Spleen (tissue), 11 donors: ENCODE measurements at regions not wholly inside any gene's neighbourhood (a gene's known extent, or its start where the extent isn't known, plus 50 kb on each side); places are given as distances from the start of the nearest gene placed in this dataset.

Experiments
- DNase-seq: peaks from one replicate; pipeline ENCODE4 v3.0.0-alpha.2; 2020
- H3K27ac ChIP-seq, 8 donors: fragments of 200-600 bp; sonication (generic) in 7 of 8; 1 replicate in 4 of 8; 2 replicates in 4 of 8; pipeline versions ENCODE4 v1.5.0 to v1.8.0; 2016 to 2021; ENCODE audit warnings: inconsistent platforms in 4 of 8, mild to moderate bottlenecking in 4 of 8, moderate library complexity in 1 of 8
- H3K27me3 ChIP-seq, 7 donors: fragments of 200-600 bp; sonication (generic) in 6 of 7; replicated peaks in 1 of 7; 1 replicate in 4 of 7; 2 replicates in 3 of 7; pipeline versions ENCODE4 v1.5.0 to v1.8.0; 2016 to 2021; ENCODE audit warnings: inconsistent platforms in 3 of 7, mild to moderate bottlenecking in 1 of 7
- H3K36me3 ChIP-seq, 6 donors: fragments of 200-600 bp; sonication (generic) in 5 of 6; 1 replicate in 4 of 6; 2 replicates in 2 of 6; pipeline versions ENCODE4 v1.5.0 to v1.8.0; 2016 to 2021; ENCODE audit warnings: inconsistent platforms in 2 of 6
- H3K4me1 ChIP-seq, 6 donors: fragments of 200-600 bp; sonication (generic) in 5 of 6; 1 replicate in 3 of 6; 2 replicates in 3 of 6; pipeline versions ENCODE4 v1.5.0 to v1.8.0; 2016 to 2021; ENCODE audit warnings: inconsistent platforms in 3 of 6
- H3K4me3 ChIP-seq, 8 donors: fragments of 200-600 bp; sonication (generic) in 7 of 8; 1 replicate in 4 of 8; 2 replicates in 4 of 8; pipeline versions ENCODE4 v1.5.0 to v1.8.0; 2016 to 2021; ENCODE audit warnings: inconsistent platforms in 4 of 8, mild to moderate bottlenecking in 4 of 8, moderate library complexity in 2 of 8
- H3K9me3 ChIP-seq, 8 donors: fragments of 200-600 bp; sonication (generic) in 7 of 8; 1 replicate in 4 of 8; 2 replicates in 4 of 8; pipeline versions ENCODE4 v1.5.0 to v1.8.0; 2016 to 2021; ENCODE audit warnings: inconsistent platforms in 4 of 8
- CTCF ChIP-seq, 11 experiments: fragments of 200-600 bp in 7 of 11; fragments of 450-650 bp in 4 of 11; sonication (generic) in 4 of 11; IDR thresholded peaks in 8 of 11; conservative IDR thresholded peaks in 3 of 11; 1 replicate in 7 of 11; 2 replicates in 4 of 11; pipeline versions ENCODE4 v1.4.0 to v1.8.0; 2016 to 2021; ENCODE audit warnings: antibody characterized with exemption in 11 of 11, inconsistent platforms in 4 of 11, mild to moderate bottlenecking in 1 of 11
- POLR2A ChIP-seq, 3 donors: fragments of 450-650 bp; IDR thresholded peaks; one replicate each; pipeline ENCODE4 v1.5.1; 2017; ENCODE audit warnings: antibody characterized with exemption in 3 of 3, mild to moderate bottlenecking in 1 of 3
- POLR2AphosphoS5 ChIP-seq, 3 donors: sonication (generic); formaldehyde crosslinking; IDR thresholded peaks; one replicate each; pipeline ENCODE4 v1.5.1; 2017; ENCODE audit warnings: antibody characterized with exemption in 3 of 3
- WGBS, 5 donors: extraction: QIAGEN DNeasy Blood & Tissue Kit in 3 of 5; methylation state at CpG; one replicate each; pipeline versions ENCODE4 v1.1.5 to v1.1.7; 2013 to 2018; 5-methylcytosine and 5-hydroxymethylcytosine counted together
- intact Hi-C: fragments of 100-400 bp; cut with DNase I; formaldehyde crosslinking; loops from one replicate; pipeline ENCODE4 v1.15.0; 2023; ENCODE audit warnings: low total_unique reads
- donor health status: healthy with polysubstance abuse.
- donor health status: DM: no; HTN: no; CAD: no; lungs with moderate emphysema.
- donor health status: DM: no; HTN: no; CAD: no.
- donor health status: Bipolar disorder and iron deficiency.
- donor health status: healthy.
- donor health status: DM: no; HTN: no; CAD: no.
- donor health status: DM: yes; HTN: yes; CAD: no.

GRCh38 chr11:42576318-42576717 is 735.5 kb upstream of the API5 start:
- TF ChIP-seq POLR2AphosphoS5 (IDR thresholded peaks at IDR 0.05) (no peak), CTCF (IDR thresholded peaks at IDR 0.05 in 8 of 11, conservative IDR thresholded peaks at IDR 0.05 in 3 of 11) (no peak), POLR2A (IDR thresholded peaks at IDR 0.05) (no peak)
- no peak overlapping the region for H3K4me3 ChIP-seq
- 64 to 78% (median 78%) methylated on average over 3 of the region's 3 CpGs for WGBS, 5 donors
- no peaks in the 10 kb centered on the region for H3K4me1 ChIP-seq
- H3K27me3 ChIP-seq: no peaks in the 10 kb centered on the region
- no peak for DNase-seq
- H3K9me3 ChIP-seq: peaks cover 0 to 10% (median 0%) of the 10 kb centered on the region in 8 donors
- intact Hi-C loops: no loop called here
- H3K36me3 ChIP-seq: no peaks in the 10 kb centered on the region
- no peak overlapping the region for H3K27ac ChIP-seq

GRCh38 chr11:42589286-42589685 is 722.5 kb upstream of the API5 start:
- no peak for TF ChIP-seq CTCF (IDR thresholded peaks at IDR 0.05 in 8 of 11, conservative IDR thresholded peaks at IDR 0.05 in 3 of 11)
- no peak for TF ChIP-seq POLR2AphosphoS5 (IDR thresholded peaks at IDR 0.05)
- no peak for TF ChIP-seq POLR2A (IDR thresholded peaks at IDR 0.05)
- no peak overlapping the region for H3K4me3 ChIP-seq
- H3K27me3 ChIP-seq: no peaks in the 10 kb centered on the region
- 59 to 87% (median 71%) methylated on average over 2 of the region's 2 CpGs for WGBS, 5 donors
- H3K27ac ChIP-seq: no peak overlapping the region
- intact Hi-C loops: no loop called here
- H3K36me3 ChIP-seq: no peaks in the 10 kb centered on the region
- no peaks in the 10 kb centered on the region for H3K9me3 ChIP-seq
- DNase-seq: no peak
- no peaks in the 10 kb centered on the region for H3K4me1 ChIP-seq

GRCh38 chr11:42591841-42592240 is 720.0 kb upstream of the API5 start:
- no peaks in the 10 kb centered on the region for H3K9me3 ChIP-seq
- no peak for DNase-seq
- no peaks in the 10 kb centered on the region for H3K36me3 ChIP-seq
- H3K4me1 ChIP-seq: no peaks in the 10 kb centered on the region
- H3K27ac ChIP-seq: no peak overlapping the region
- intact Hi-C loops: no loop called here
- H3K27me3 ChIP-seq: no peaks in the 10 kb centered on the region
- H3K4me3 ChIP-seq: no peak overlapping the region
- no peak for TF ChIP-seq POLR2AphosphoS5 (IDR thresholded peaks at IDR 0.05)
- no peak for TF ChIP-seq CTCF (IDR thresholded peaks at IDR 0.05 in 8 of 11, conservative IDR thresholded peaks at IDR 0.05 in 3 of 11)
- no peak for TF ChIP-seq POLR2A (IDR thresholded peaks at IDR 0.05)
- WGBS, 5 donors: 74 to 85% (median 81%) methylated on average over 2 of the region's 2 CpGs

- 70 to 83% (median 73%) methylated on average over 2 of the region's 2 CpGs for WGBS, 5 donors
Observed at GRCh38 chr11:42593441-42593840, 718.4 kb upstream of the API5 start.

More at GRCh38 chr11:42593441-42593840, 718.4 kb upstream of the API5 start:
- intact Hi-C loops: no loop called here
- Histone ChIP-seq H3K27ac (no peak overlapping the region), H3K9me3 (no peaks in the 10 kb centered on the region), H3K27me3 (no peaks in the 10 kb centered on the region), H3K4me3 (no peak overlapping the region), H3K4me1 (no peaks in the 10 kb centered on the region), H3K36me3 (no peaks in the 10 kb centered on the region)
- TF ChIP-seq POLR2AphosphoS5 (IDR thresholded peaks at IDR 0.05): no peak
- no peak for TF ChIP-seq POLR2A (IDR thresholded peaks at IDR 0.05)
- no peak for TF ChIP-seq CTCF (IDR thresholded peaks at IDR 0.05 in 8 of 11, conservative IDR thresholded peaks at IDR 0.05 in 3 of 11)
- no peak for DNase-seq
